Cardiac fibroblast (primary cell): ENCODE measurements at regions not wholly inside any gene's neighbourhood (a gene's known extent, or its start where the extent isn't known, plus 50 kb on each side); places are given as distances from the start of the nearest gene placed in this dataset.
A peak's percentile ranks its signal among the peaks of the same experiment; 100 is the strongest.

ENCODE experiments used
- DNase-seq, 2 donors: peaks; one replicate each; pipeline versions ENCODE4 v3.0.0 to v3.0.0-alpha.2; 2010; ENCODE audit warnings: low read depth in 2 of 2
- H3K4me3 ChIP-seq, 2 donors: replicated peaks in 1 of 2; 1 replicate in 1 of 2; 2 replicates in 1 of 2; pipeline ENCODE4 v1.5.1; 2011; ENCODE audit warnings: low read depth in 2 of 2, low read length in 2 of 2, mild to moderate bottlenecking in 2 of 2, moderate library complexity in 1 of 2
- CTCF ChIP-seq: IDR thresholded peaks from one replicate; pipeline ENCODE4 v1.5.1; 2011; ENCODE audit warnings: low read depth, mild to moderate bottlenecking, low read length, inconsistent platforms

- no peak for DNase-seq
- H3K4me3 ChIP-seq: no peak overlapping the region
- no peak for TF ChIP-seq CTCF
Measured at GRCh38 chr3:18149935-18150334, 275.2 kb downstream of the SATB1 start.

DNA sequence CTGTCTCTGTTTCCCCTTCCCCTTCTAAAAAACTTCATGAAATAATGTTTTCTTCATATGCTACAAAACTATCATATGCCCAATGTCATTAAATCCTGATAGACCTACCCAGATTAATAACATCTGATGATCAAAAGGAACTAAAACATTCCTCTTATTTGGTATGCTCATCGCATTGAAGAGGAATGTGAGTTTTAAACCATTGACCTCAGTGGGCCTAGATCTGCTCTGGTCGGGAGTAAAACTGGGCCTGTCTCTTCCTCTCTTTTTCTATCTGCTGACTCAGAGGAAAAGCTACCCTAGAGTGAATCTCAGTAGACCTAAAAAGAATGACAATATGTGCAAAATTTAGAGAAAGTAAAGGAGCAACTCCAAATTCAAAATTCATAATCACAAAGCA, 275.8 kb downstream of the SATB1 start:
- no peak overlapping the region for H3K4me3 ChIP-seq
- no peak for DNase-seq
- TF ChIP-seq CTCF: no peak

GRCh38 chr3:18144571-18144970, 280.6 kb downstream of the SATB1 start:
- no peak for TF ChIP-seq CTCF
- H3K4me3 ChIP-seq: no peak overlapping the region
- DNase-seq: no peak

DNA sequence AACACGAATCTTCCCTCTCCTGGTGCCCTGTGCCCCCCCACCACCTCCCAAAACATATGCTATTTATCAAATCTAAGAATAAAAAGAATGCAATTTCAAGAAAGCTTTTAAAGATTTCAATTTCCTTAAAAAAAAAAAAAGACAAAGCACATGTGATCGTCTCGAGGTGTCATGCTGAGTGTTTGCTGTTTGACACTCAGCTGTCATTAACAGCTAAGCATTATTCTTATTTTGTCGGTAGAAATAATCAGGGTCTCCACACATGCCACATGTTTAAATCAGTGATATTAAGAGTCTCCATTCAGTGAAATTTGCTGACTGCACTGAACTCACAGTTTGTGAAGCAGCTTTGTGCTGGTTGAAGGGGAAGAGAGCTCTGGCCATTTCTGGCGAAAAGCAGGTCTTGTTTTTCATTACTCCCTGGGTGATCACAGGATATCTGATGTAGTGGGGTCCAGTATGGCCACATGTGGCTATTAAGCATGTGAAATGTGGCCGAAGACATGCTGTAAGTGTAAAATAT, 281.8 kb downstream of the SATB1 start:
- TF ChIP-seq CTCF: no peak
- no peak overlapping the region for H3K4me3 ChIP-seq
- no peak for DNase-seq

DNA sequence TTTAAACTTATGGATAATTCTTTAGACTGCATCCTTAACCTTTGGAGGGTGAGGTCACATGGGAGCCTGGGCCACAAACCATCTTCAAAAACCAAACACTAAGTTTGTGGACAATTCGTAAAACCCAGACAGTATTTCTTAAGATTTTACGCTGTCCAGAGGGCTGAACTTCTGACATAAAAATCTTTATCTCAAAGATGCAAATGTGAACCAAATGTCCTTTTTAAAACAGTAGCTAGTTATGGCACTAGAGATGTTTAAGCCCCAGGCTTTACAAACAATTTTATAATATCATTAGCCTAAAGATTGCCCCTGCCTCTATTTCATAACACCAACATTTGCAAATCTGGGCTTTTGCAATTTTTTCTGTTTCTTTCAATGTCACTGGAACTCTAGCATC, 287.2 kb downstream of the SATB1 start:
- TF ChIP-seq CTCF: no peak
- DNase-seq: no peak
- no peak overlapping the region for H3K4me3 ChIP-seq

DNA sequence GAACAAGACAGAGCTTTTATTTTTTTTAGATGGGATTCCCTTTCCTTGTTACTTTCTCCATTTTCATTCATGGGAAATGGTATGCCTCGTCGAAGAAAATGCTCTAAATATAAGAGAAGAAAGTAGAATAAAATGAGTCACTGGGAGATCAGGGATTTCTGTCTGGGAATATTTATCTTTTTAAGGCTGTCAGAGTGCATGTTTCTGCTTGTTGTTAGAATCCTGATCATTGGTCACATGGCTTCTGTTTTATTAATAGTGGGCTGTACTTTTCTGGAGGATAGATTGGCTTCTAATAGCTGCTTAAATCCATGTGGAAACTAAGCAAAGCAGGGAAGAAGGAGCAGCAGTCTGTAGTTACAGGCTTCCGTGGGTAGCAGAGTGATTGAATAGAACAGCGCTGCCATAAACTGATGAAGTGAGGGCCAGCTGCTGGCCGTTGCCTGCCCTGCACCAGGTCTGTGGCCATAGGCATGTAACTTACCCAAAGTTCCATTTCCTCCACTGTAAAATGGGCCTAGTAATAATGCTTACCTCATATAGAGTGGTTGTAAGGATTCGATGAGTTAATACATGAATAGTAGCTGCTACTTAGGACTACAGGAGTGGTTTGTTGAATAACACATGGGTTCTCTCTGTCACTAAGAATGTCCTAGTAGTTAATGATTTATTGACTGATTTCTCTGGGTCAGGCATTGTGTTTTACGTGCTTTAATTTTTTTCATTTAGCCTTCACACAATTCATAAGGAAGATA, 289.9 kb downstream of the SATB1 start:
- H3K4me3 ChIP-seq: no peak overlapping the region
- peak in 1 of 2 donors; percentile 14 for DNase-seq
- TF ChIP-seq CTCF: no peak
